ENCODE measurements at regions not wholly inside any gene's neighbourhood (a gene's known extent, or its start where the extent isn't known, plus 50 kb on each side); places are given as distances from the start of the nearest gene placed in this dataset.

DNA sequence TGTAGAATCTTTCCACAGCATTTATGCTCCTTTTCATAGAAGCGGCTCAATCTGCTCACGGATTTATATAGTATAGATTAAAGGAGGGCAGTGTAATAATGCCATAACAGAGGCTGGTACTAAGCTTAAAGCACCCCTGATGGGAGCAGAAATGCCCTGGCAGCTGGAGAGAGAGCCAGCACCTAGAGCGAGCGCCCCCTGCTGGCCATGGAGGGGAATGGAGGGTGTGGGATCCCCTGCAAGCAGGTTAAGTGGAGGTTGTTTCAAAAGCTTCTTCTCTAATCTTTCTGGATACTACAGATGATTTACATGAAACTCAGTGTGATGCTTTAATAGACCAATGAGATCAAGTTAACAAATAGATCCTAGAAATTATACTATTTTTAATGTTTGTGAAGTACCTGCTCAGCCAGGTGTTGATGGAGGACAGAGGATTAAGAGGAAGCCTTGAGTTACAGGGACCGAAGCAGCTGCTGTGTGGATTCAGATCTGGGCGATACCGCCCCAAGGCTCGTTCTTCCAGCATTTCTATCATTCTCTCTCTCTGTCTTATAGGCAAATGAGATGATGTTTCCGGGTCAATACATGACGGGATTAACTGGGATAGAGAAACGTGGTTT is 1519.3 kb upstream of the TMEM132C start:
- DNase-seq (ENCODE audit: low read depth in 2 of 2), result peak in 1 of 2 donors; percentile 56

DNA sequence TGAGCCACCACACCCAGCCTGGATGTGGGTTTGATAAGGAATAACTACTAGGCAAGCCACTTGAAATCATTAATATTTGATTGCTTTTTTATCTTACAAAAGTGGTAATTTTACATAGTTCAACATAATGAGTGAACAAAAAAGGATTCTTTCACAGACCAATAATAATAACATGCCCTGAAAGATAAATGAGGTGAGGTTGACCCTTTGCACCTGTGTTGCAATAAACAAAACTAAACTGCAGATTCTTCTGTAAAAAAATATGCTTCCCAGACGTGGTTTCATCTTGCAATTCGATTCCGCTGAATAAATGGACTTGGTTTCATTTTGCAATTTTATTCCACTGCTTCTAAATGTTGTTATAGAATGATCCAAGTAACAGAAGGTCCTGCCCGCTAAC is 1514.9 kb upstream of the TMEM132C start:
- no peak for DNase-seq (ENCODE audit: low read depth in 2 of 2)

DNA sequence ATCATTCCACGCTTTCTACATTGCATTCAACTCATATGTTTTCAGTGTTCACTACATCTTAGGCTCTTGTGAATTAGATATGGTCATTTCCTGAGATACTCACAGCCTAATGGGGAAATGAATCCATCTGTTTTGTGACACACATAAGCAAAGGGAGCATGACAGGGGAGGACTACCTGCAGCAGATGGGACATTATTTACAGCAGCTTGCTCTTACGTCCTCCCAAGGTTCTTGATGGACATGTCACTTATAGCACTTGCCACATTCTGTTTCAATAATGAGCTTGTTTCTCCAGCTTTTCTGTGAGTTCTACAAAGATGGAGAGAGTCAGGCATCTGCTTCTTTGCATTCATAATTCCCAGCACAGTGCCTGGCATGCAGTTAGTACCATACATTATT is 1509.6 kb upstream of the TMEM132C start:
- no peak for DNase-seq (ENCODE audit: low read depth in 2 of 2)

DNA sequence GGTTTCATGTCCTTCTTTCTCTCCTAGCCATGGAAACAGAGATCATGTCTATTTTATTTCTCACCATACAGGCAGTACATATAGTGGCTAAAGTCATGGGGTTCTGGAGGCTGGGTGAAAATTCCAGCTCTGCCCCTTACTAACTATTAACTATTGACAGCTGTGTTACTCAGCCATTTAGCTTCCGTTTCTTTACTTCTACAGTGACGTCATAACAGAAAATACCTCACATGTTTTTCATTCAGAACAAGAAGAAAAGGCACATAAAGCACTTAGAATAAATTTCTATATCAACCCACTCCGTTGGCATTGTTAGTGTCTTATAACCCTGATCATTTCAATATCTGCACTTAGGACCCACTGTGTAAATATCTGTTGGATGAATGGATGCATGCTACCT is 1506.9 kb upstream of the TMEM132C start:
- DNase-seq (ENCODE audit: low read depth in 2 of 2), result no peak

DNA sequence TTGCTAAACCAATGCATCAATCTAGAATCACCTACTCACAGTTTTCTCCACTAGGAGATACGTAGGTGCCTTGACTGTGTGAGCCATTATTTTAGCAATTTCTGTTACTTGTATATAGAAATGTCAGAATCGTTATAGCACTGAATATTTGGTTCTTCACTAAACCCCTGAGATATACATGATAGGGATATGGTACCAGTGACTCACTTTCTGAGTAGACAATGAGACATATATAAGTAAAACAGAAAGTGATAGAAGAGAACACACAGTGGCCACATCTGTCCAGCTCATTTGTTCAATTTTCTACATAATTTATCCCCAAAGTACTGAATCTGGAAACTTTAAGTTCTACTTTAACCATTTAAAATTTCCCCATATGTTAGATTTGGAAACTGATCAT is 1505.5 kb upstream of the TMEM132C start:
- DNase-seq (ENCODE audit: low read depth in 2 of 2), result no peak

DNA sequence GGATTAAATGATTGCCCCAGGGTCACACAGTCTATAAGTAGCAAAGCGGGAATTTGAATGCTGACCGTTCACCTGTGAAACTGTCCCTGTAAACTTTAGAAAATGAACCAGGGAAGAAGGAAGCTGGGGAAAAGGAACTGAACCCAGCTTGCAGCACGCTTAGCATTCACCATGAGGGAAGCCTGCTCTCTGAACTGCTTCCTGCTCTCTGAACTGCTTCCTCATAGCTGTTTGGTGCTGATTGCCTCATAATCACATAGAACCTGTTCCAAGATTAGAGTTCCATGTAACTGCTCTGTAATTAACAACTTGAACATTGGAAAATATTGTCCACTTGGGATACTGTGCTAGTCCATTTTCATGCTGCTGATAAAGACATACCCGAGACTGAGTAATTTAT is 1504.8 kb upstream of the TMEM132C start:
- no peak for DNase-seq (ENCODE audit: low read depth in 2 of 2)

DNA sequence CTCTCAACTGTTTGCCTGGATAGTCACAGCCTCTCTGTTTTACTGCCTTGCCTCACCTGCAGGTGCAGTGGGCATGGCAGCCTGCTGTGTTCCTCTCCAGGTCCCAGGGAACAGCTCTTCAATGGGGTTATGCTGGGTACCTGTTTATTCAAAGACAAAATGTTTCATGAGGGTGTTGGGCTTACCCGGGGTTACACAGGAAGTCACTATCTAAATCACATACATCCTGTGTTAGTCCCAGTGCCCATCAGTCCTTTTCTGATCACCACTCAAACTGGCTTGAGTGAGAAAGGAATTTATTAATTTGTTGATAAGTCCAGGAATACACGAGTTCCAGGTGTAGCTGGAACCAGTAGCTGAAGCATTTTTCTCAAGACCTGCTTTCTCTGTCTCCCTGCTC is 1503.6 kb upstream of the TMEM132C start:
- DNase-seq (ENCODE audit: low read depth in 2 of 2), result no peak

DNA sequence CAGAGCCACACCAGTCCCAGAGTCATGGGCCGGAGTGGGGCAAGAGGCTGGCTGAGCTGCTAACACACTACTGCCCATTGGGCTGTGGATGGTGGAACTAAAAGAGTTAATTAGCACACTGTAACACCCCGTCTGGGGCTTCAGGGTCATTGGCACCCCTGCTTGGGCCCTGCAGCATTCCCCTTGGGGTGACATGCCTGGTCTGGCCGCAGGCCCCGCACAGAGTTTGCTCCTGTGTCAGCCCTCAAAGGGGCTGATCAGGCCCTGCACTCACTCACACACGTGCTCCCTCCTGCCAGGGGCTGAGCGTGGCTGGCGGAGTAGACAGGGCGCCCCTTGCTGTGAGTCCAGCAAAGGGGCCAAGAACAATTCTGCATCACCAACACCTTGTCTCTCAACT is 1499.6 kb upstream of the TMEM132C start:
- DNase-seq (ENCODE audit: low read depth in 2 of 2), result no peak

DNA sequence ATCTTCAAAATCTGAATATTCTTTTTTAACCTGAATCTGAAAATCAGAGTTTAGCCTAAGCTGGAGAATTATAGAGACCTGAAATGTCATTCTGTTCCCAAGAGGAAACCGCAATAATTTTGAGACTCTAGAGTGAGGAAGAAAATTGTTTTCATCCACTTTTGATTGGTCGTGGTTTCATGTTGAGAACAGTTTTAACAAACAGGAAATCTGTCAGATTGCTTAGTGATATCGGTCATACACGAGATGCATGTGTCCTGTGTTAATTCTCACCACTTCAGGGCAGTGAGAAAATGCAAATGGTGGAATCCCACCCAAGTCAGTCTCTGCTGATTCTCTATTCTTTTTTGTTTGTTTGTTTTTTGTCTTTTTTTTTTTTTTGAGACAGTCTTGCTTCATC is 1498.5 kb upstream of the TMEM132C start:
- DNase-seq (ENCODE audit: low read depth in 2 of 2), result no peak

DNA sequence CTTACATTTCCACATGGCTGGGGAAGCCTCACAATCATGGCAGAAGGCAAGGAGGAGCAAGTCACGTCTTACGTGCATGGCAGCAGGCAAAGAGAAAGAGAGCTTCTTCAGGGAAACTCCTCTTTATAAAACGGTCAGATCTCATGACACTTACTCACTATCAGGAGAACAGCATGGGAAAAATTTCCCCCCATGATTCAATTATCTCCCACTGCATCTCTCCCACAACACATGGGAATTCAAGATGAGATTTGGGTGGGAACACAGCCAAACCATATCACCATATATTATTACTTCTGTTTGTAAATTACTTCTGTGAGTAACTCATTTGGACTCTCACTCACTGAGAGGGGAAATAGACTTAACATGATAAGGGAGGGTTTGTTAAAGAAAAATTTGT is 1496.8 kb upstream of the TMEM132C start:
- DNase-seq (ENCODE audit: low read depth in 2 of 2), result no peak

DNA sequence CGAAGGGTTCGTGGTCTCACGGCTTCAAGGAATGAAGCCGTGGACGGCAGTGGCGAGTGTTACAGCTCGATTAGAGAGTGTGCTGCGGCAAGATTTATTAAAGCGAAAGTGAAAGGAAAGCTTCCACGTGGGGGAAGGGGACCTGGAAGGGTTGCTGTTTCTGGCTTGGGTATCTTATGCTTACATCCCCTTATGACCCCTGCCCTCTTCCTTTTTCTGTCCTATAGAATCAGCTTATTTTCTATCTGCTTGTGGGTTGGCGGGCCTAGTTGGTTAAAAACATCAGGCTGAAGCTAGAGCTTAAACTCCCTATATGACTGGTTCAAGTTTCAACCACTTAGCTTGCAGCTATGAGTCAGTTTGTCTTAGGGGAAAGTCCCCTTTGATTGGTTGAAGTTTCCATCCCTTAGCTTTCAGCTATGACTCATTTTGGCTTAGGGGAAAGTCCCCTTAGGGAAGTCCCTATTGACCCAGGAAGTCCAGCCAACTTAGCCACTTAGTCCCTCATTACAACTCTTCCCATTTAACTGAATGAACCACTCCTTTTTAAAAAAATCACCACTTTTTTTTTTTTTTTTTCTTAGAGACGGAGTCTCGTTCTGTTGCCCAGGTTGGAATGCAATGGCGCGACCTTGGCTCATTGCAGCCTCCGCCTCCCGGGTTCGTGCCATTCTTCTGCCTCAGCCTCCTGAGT is 1494.7 kb upstream of the TMEM132C start:
- no peak for DNase-seq (ENCODE audit: low read depth in 2 of 2)

DNA sequence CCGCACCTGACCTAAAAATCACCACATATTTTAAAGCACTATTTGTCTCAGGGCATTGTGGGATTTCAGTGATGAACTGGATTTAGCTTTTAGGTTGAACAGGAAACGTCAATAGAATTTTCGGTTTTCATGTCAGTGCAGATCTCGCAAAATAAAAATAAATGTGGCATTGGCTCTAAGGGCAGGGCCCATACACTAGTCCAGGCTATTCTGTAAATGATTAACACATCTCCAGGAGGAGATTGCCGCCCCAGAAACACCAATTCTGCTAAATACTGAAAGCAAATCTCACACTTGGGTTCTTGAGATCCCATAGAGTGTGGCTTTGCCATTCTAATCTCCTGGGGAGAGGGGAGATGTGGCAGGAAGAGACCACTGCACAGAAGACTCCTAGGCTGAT is 1494.0 kb upstream of the TMEM132C start:
- no peak for DNase-seq (ENCODE audit: low read depth in 2 of 2)

DNA sequence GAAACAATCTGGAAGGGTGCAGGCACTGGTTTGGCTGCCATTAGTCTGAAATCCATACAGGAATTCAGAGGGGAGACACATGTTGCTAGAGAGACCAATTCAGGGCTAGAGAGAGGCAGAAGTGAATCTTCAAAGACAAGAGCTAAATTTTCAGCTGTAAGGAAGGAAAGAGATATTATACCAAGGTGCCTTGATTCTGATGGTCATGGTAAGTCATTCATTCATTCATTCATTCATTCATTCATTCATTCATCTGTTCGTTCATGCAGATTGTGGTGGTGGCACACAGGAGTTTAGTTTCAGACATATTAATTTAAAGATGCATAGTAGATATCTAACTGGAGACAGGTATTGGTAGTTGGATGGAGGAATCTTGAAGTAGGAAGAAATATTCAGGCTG is 1493.5 kb upstream of the TMEM132C start:
- no peak for DNase-seq (ENCODE audit: low read depth in 2 of 2)

DNA sequence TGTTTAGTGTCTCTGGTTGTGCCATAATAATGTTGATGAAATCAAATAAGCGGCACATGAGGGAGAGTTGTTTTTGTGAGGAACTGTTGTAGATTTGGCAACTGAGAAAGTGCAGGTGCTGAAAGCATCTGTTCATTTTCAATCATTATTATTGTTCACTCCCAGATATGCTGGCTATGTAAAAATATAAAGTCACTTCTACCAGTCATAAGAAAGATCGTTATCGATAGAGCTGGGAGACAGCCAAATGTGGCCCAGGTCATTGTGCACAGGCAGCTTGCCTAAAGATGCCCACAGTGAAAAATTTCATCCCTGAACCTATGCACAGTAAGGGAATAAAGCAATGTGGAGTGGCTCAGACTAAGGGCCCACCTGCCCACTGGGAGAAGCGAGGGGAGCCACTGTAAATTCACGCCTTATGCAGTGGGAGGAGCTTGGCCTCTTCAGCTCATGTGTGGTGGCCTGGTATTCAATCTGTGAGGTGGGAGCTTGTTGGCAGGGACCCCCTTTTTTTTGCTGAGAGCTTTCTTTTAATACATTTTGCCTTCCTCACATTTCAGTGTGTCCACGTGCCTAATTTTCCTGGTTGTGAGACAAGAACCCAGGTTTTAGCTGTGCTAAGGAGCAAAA is 1490.8 kb upstream of the TMEM132C start:
- no peak for DNase-seq (ENCODE audit: low read depth in 2 of 2)

DNA sequence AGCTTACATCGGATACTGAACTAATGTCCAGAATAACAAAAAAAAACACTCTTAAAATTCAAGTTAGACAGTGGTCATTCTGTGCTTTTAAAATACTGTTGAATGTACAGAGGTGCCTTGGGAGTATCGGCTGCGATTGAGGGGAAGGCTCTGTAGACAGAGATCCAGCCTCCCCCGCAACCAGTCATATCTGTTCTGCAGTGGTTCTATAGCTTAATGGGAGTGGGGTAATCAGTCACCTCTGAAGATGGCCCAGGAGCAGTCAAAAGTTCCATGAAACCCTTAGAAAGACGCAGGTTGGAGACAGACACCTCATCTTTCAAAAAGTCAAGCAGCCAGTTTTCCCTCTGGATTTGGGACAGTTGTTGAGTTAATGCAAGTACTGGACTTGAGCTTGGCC is 1486.6 kb upstream of the TMEM132C start:
- DNase-seq (ENCODE audit: low read depth in 2 of 2), result no peak

DNA sequence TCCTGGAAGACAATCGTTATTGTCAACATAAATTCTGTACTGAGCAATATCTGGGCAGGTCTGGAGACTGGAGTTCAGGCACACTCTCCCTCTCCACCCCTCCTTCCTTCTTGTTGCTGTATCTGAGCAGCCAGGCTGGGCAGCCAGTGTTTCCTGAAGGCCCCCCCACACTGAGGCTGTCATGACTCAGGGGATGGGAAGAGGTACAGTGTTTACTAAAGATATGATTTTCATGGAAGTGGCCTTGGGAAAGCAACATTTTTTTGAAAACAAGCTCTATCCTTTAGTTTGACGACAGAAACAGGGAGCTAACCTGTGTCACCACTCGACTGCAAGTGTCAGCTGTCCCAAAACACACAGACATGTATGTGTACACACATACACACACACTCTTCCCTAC is 1485.4 kb upstream of the TMEM132C start:
- no peak for DNase-seq (ENCODE audit: low read depth in 2 of 2)

DNA sequence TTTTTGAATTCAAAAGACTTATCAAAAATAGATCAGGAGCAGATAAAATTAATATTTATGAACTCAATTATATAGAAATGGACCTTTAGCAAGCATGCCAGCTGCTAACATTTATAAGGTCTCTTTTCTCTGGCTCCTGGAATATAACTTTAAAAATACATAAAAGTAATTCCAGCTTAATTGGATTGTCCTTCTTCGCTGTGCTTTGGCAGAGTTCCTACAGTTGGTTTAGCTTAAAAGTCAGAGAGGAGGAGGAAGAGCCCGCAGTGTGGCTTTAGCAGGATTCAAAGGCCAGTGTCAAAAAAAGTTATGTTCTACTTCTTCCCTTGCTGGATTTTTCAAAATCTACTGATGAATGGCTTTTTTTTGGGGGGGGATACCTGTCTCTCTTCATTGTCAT is 1484.9 kb upstream of the TMEM132C start:
- DNase-seq (ENCODE audit: low read depth in 2 of 2), result no peak

DNA sequence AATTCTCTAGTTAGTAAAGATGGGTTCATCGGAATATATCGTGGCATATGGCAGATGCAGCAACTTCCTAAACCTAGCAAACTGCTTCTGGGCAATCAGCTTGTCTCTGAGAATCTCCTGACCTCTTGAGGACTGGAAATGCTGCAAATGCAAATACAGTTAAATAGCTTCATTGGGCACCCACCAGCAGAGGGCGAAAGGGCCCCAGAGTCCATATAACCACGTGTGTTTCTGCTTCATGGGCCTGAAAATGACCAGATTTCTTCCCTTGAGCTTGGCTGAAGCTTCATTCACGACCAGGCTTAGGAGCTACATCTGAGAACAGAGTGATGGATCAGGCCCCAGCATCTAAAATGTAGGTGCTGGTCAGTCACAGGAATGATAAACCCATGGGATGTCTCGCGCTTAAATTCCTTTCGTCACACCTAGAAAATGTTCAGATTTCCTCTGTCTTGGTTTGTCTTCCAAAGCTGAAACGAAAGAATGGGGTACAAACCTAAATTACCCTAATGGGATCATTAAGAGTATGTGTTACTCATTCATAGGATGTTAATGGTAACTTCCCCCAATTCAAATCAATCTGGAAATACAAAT is 1482.5 kb upstream of the TMEM132C start:
- peak; percentile 6 to 9 for DNase-seq (ENCODE audit: low read depth in 2 of 2)

DNA sequence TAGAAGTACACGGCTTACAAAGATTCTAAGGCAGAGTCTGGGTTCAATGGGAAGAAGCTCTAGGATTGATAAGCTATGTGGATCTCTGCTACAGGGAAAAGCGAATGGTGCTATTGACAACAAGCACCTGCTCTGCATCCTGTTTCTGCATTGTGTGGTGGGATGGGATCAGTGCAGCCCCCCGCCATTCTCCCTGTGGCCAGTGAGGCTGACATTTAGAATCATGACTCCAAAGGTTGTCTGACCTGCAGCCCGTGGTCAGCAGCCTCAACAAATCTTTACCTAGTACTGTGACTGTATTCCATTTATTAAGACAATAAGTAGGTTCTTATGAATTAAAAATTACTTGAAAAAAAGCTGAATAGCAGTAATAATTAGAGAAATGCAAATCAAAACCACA is 1477.0 kb upstream of the TMEM132C start:
- DNase-seq (ENCODE audit: low read depth in 2 of 2), result no peak

DNA sequence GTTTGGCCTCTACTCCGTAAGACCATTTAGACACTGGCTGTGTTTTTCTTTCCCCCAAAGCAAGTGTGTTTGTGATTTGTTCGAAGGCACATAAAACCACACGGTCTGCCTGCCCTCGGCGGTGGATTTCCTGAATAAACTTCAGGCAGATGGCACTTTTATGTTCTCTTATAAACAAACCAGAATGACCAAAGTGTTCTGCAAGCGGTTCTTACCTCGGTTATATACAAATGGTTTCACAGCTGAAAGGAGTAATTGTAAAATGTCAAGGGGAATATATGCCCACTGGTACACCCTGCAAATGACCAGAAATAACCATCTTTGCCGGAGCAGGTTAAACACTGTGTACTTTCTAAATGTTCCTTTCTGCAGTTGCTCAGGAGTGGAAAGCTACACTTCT is 1475.8 kb upstream of the TMEM132C start:
- DNase-seq (ENCODE audit: low read depth in 2 of 2), result no peak

DNA sequence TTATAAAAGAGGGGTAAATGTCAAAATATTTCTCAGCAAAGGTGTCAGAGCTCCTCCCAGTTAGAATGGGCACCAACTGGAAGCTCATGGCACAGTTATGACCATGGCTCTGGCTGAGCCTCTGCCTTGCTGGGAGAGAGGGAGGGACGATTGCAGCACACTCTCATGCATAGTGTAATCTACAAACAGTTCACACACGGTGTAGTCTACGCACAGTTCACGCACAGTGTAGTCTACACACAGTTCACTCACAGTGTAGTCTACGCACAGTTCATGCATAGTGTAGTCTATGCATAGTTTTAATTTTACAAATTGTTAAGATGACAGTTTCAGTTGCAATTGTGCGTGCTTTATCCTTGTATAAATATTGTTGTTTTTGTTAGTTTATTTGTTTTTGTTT is 1474.6 kb upstream of the TMEM132C start:
- no peak for DNase-seq (ENCODE audit: low read depth in 2 of 2)

DNA sequence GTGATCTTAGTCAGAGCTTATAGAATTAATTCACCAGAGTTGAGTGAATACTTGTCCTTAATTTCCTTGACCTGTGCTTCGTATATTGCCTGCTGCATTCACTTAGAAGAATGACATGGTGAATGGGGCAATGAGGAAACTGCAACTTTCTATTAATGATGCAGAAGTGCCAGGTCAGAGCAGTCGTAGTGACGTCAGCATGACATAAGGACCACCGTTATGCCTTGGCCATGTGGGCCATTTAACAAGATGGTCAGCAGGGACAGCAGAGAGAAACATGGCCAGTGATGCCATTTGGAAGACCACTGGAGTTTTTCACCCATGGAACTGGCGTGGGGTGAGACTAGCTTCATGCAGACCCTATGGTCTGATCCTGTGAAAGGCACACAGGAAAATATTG is 1469.4 kb upstream of the TMEM132C start:
- DNase-seq (ENCODE audit: low read depth in 2 of 2), result no peak

DNA sequence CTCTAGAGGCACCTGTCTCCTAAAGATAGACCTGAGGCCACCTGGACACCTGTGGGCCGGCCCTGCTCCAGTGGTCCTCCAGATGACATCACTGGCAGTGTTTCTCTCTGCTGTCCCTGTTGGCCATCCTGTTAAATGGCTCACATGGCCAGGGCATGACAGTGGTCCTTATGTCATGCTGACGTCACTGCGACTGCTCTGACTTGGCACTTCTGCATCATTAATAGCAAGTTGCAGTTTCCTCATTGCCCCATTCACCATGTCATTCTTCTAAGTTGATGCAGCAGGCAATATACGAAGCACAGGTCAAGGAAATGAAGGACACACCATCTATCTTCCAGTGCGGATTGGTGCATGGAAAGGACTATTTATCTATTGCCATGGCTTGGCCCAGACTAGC is 1468.5 kb upstream of the TMEM132C start:
- no peak for DNase-seq (ENCODE audit: low read depth in 2 of 2)

Data from lung microvascular endothelial cell (primary cell).